Loucy (cell line): ENCODE measurements at regions not wholly inside any gene's neighbourhood (a gene's known extent, or its start where the extent isn't known, plus 50 kb on each side); places are given as distances from the start of the nearest gene placed in this dataset.

Experiments
- H2AFZ ChIP-seq: fragments of 200-600 bp; sonication (generic); 2 replicates; pipeline ENCODE4 v1.6.0; 2016; ENCODE audit warnings: antibody characterized with exemption, mild to moderate bottlenecking, low read length, moderate library complexity
- H3F3A ChIP-seq: fragments of 200-600 bp; 2 replicates; pipeline ENCODE4 v1.6.0; 2016; ENCODE audit warnings: antibody characterized with exemption, low read depth, mild to moderate bottlenecking
- H3K27me3 ChIP-seq: fragments of 200-600 bp; sonication (generic); 2 replicates; pipeline ENCODE4 v1.6.1; 2014; ENCODE audit warnings: low read length, mild to moderate bottlenecking; ENCODE audit not compliant: insufficient read depth, poor library complexity, severe bottlenecking
- H3K36me3 ChIP-seq: fragments of 200-600 bp; sonication (generic); 2 replicates; pipeline ENCODE4 v1.6.1; 2016; ENCODE audit warnings: low read length; ENCODE audit not compliant: insufficient read depth
- H3K4me1 ChIP-seq: fragments of 200-600 bp; sonication (generic); 2 replicates; pipeline ENCODE4 v1.5.1; 2014; ENCODE audit warnings: low read length, mild to moderate bottlenecking; ENCODE audit not compliant: insufficient read depth, poor library complexity, severe bottlenecking
- H3K4me2 ChIP-seq: fragments of 200-600 bp; sonication (generic); 2 replicates; pipeline ENCODE4 v1.6.0; 2014; ENCODE audit warnings: antibody characterized with exemption, low read length, low read depth, mild to moderate bottlenecking; ENCODE audit not compliant: poor library complexity, severe bottlenecking
- H3K4me3 ChIP-seq: fragments of 200-600 bp; sonication (generic); 2 replicates; pipeline ENCODE4 v1.5.1; 2014; ENCODE audit warnings: low read length, mild to moderate bottlenecking, mixed read lengths; ENCODE audit not compliant: poor library complexity, severe bottlenecking
- H3K79me2 ChIP-seq: fragments of 200-600 bp; sonication (generic); 2 replicates; pipeline ENCODE4 v1.6.1; 2014; ENCODE audit warnings: low read length; ENCODE audit not compliant: insufficient read depth
- H3K9ac ChIP-seq: fragments of 200-600 bp; sonication (generic); 2 replicates; pipeline ENCODE4 v1.6.0; 2014; ENCODE audit warnings: mild to moderate bottlenecking, low read depth, low read length, moderate library complexity; ENCODE audit not compliant: poor library complexity, severe bottlenecking
- H3K9me2 ChIP-seq: fragments of 200-600 bp; sonication (generic); replicated peaks from 2 replicates; pipeline ENCODE4 v1.6.1; 2016; ENCODE audit warnings: low read depth, low read length, mixed read lengths
- H3K9me3 ChIP-seq: fragments of 200-600 bp; sonication (generic); 2 replicates; pipeline ENCODE4 v1.6.1; 2014; ENCODE audit warnings: mild to moderate bottlenecking, antibody characterized with exemption, low read length, low read depth; ENCODE audit not compliant: insufficient read depth
- H4K20me1 ChIP-seq: fragments of 200-600 bp; sonication (generic); 2 replicates; pipeline ENCODE4 v1.6.0; 2014; ENCODE audit warnings: antibody characterized with exemption, low read length, mild to moderate bottlenecking; ENCODE audit not compliant: insufficient read depth, poor library complexity, severe bottlenecking
- CTCF ChIP-seq: fragments of 200-600 bp; sonication (generic); conservative IDR thresholded peaks from 2 replicates; pipeline ENCODE4 v1.5.1; 2014; ENCODE audit warnings: mild to moderate bottlenecking, antibody characterized with exemption, low read length
- EZH2phosphoT487 ChIP-seq: fragments of 200-600 bp; IDR thresholded peaks from 2 replicates; pipeline ENCODE4 v1.6.1; 2018; ENCODE audit warnings: antibody characterized with exemption, mild to moderate bottlenecking, moderate library complexity, borderline replicate concordance

DNA sequence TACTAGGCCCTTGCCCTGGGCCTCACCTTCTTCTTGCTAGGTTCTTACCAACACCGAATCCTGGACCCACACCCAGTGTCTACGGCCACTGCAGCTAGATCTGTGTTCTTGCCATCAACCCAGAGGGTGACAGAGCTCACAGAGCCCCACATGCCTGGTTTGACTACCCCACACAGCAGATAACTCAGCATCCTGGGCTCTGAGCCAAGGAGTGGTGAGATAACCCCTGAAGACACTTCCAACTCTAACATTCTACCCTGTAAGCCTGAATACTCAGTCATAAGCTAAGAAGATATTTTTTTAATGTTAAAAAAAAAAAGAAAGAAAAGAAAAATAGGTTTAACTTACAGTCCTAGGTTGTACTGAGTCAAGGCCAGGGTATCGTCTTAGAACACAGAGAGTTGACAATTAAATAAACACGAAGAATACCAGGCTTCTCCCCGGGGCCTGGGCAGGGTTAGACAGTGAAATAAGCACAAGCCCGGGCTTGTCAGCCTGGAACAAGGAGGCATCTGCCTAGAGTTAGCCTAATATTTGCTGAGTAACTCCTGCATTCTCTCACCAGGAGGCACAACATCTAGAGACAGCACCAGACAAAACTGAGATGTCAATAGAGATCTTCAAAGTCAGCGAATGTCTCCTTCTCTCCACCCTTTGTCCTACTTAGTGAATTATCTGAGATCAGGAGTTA, 556.5 kb upstream of the LRRN3 start:
- no peaks in the 10 kb centered on the region for H3K9me3 ChIP-seq
- H3K27me3 ChIP-seq: no peaks in the 10 kb centered on the region
- no peaks in the 10 kb centered on the region for H3K36me3 ChIP-seq
- H3K9me2 ChIP-seq: no peaks in the 10 kb centered on the region
- no peaks in the 10 kb centered on the region for H3F3A ChIP-seq
- no peaks in the 10 kb centered on the region for H3K79me2 ChIP-seq
- no peak overlapping the region for H2AFZ ChIP-seq
- H3K4me2 ChIP-seq: no peak overlapping the region
- no peak overlapping the region for H3K9ac ChIP-seq
- no peaks in the 10 kb centered on the region for H4K20me1 ChIP-seq
- H3K4me1 ChIP-seq: no peaks in the 10 kb centered on the region
- no peak for TF ChIP-seq EZH2phosphoT487
- TF ChIP-seq CTCF: no peak
- H3K4me3 ChIP-seq: no peak overlapping the region

GRCh38 chr7:110539216-110539615, 551.7 kb upstream of the LRRN3 start:
- no peak overlapping the region for H3K4me2 ChIP-seq
- H3K9me2 ChIP-seq: no peaks in the 10 kb centered on the region
- TF ChIP-seq EZH2phosphoT487 (no peak), CTCF (no peak)

DNA sequence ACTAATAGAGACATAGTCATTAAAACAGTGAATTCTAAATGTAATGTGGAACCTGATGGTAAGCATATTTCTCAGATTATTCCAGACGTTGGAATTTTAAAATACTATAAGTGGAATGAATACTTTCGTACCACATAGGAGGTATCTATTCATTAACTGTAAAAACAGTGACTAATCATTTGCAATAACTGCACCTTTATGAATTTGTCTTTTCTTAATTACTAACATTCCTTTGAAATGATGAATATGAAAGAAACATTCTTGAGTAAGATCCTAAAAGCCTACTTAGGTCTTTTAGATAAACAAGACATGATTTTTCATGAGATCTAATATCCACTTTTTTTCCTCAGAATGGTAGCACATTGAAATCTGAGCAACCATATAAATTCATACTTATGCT, 549.0 kb upstream of the LRRN3 start:
- H3K4me2 ChIP-seq: no peak overlapping the region
- H3K79me2 ChIP-seq: no peaks in the 10 kb centered on the region
- H3F3A ChIP-seq: no peaks in the 10 kb centered on the region
- no peaks in the 10 kb centered on the region for H3K9me3 ChIP-seq
- H3K36me3 ChIP-seq: no peaks in the 10 kb centered on the region
- no peaks in the 10 kb centered on the region for H3K27me3 ChIP-seq
- H3K4me1 ChIP-seq: no peaks in the 10 kb centered on the region
- no peaks in the 10 kb centered on the region for H4K20me1 ChIP-seq
- H2AFZ ChIP-seq: no peak overlapping the region
- TF ChIP-seq EZH2phosphoT487 (no peak), CTCF (no peak)
- H3K9ac ChIP-seq: no peak overlapping the region
- H3K4me3 ChIP-seq: no peak overlapping the region
- no peaks in the 10 kb centered on the region for H3K9me2 ChIP-seq

More at GRCh38 chr7:110539216-110539615, 551.7 kb upstream of the LRRN3 start:
- Histone ChIP-seq H3F3A (no peaks in the 10 kb centered on the region), H3K79me2 (no peaks in the 10 kb centered on the region), H3K27me3 (no peaks in the 10 kb centered on the region), H2AFZ (no peak overlapping the region), H3K9me3 (no peaks in the 10 kb centered on the region), H3K4me1 (no peaks in the 10 kb centered on the region), H3K4me3 (no peak overlapping the region), H4K20me1 (no peaks in the 10 kb centered on the region), H3K9ac (no peak overlapping the region), H3K36me3 (no peaks in the 10 kb centered on the region)
